Breast epithelium (tissue), 4 donors: ENCODE measurements at regions not wholly inside any gene's neighbourhood (a gene's known extent, or its start where the extent isn't known, plus 50 kb on each side); places are given as distances from the start of the nearest gene placed in this dataset.

Experiments
- DNase-seq, 2 donors: peaks; one replicate each; pipeline ENCODE4 v3.0.0-alpha.2; 2019; ENCODE audit warnings: low spot score in 2 of 2
- H3K27ac ChIP-seq, 2 donors: fragments of 200-600 bp; sonication (generic) in 1 of 2; one replicate each; pipeline ENCODE4 v1.5.1; 2016 to 2019; ENCODE audit warnings: mild to moderate bottlenecking in 1 of 2
- H3K27me3 ChIP-seq, 2 donors: fragments of 200-600 bp; sonication (generic) in 1 of 2; one replicate each; pipeline versions ENCODE4 v1.5.1 to v1.6.0; 2017 to 2019; ENCODE audit warnings: control low read depth in 1 of 2, mild to moderate bottlenecking in 1 of 2
- H3K36me3 ChIP-seq: fragments of 200-600 bp; one replicate; pipeline ENCODE4 v1.5.1; 2019
- H3K4me1 ChIP-seq, 2 donors: fragments of 200-600 bp; sonication (generic); one replicate each; pipeline ENCODE4 v1.5.1; 2016 to 2019; ENCODE audit warnings: control low read depth in 1 of 2
- H3K4me3 ChIP-seq, 3 donors: fragments of 200-600 bp; sonication (generic); 1 replicate in 2 of 3; 2 replicates in 1 of 3; pipeline ENCODE4 v1.5.1; 2016 to 2019; ENCODE audit warnings: mild to moderate bottlenecking in 3 of 3, moderate library complexity in 2 of 3
- H3K9me3 ChIP-seq, 2 donors: fragments of 200-600 bp; sonication (generic) in 1 of 2; one replicate each; pipeline ENCODE4 v1.5.1; 2016 to 2019; ENCODE audit warnings: control low read depth in 1 of 2
- CTCF ChIP-seq, 3 donors: fragments of 450-650 bp; IDR thresholded peaks; one replicate each; pipeline ENCODE4 v1.5.1; 2016 to 2017; ENCODE audit warnings: antibody characterized with exemption in 3 of 3, mild to moderate bottlenecking in 3 of 3, moderate library complexity in 3 of 3
- POLR2A ChIP-seq: fragments of 450-650 bp; IDR thresholded peaks from one replicate; pipeline ENCODE4 v1.6.1; 2016; ENCODE audit warnings: antibody characterized with exemption, mild to moderate bottlenecking, moderate library complexity
- POLR2AphosphoS5 ChIP-seq, 3 donors: sonication (generic); formaldehyde crosslinking; IDR thresholded peaks; one replicate each; pipeline ENCODE4 v1.6.1; 2017; ENCODE audit warnings: antibody characterized with exemption in 3 of 3
- intact Hi-C: fragments of 100-400 bp; cut with DNase I; formaldehyde crosslinking; loops from one replicate; pipeline ENCODE4 v1.15.1; 2023; ENCODE audit warnings: low total_unique reads

GRCh38 chr10:28871665-28872064 is 194.3 kb downstream of the BAMBI start:
- Histone ChIP-seq H3K27ac (no peak overlapping the region), H3K4me1 (no peaks in the 10 kb centered on the region), H3K36me3 (no peaks in the 10 kb centered on the region), H3K4me3 (no peak overlapping the region), H3K27me3 (no peaks in the 10 kb centered on the region), H3K9me3 (no peaks in the 10 kb centered on the region)
- intact Hi-C loops, result no loop called here
- no peak for DNase-seq
- TF ChIP-seq POLR2A (no peak), CTCF (IDR thresholded peaks at IDR 0.05) (no peak), POLR2AphosphoS5 (IDR thresholded peaks at IDR 0.05) (no peak)

GRCh38 chr10:28872587-28873165 is 195.4 kb downstream of the BAMBI start:
- intact Hi-C loops, result no loop called here
- Histone ChIP-seq H3K4me1 (no peaks in the 10 kb centered on the region), H3K27me3 (no peaks in the 10 kb centered on the region), H3K36me3 (no peaks in the 10 kb centered on the region), H3K9me3 (no peaks in the 10 kb centered on the region), H3K27ac (no peak overlapping the region), H3K4me3 (no peak overlapping the region)
- TF ChIP-seq POLR2A (no peak), CTCF (IDR thresholded peaks at IDR 0.05) (no peak), POLR2AphosphoS5 (IDR thresholded peaks at IDR 0.05) (no peak)
- DNase-seq, result no peak

GRCh38 chr10:28873540-28873939 is 196.2 kb downstream of the BAMBI start:
- Histone ChIP-seq H3K27ac (no peak overlapping the region), H3K4me1 (no peaks in the 10 kb centered on the region), H3K27me3 (no peaks in the 10 kb centered on the region), H3K4me3 (no peak overlapping the region), H3K36me3 (no peaks in the 10 kb centered on the region), H3K9me3 (no peaks in the 10 kb centered on the region)
- intact Hi-C loops, result no loop called here
- TF ChIP-seq POLR2AphosphoS5 (IDR thresholded peaks at IDR 0.05) (no peak), POLR2A (no peak), CTCF (IDR thresholded peaks at IDR 0.05) (no peak)
- DNase-seq, result no peak

GRCh38 chr10:28874210-28874609 is 196.9 kb downstream of the BAMBI start:
- no peaks in the 10 kb centered on the region for H3K27me3 ChIP-seq
- H3K36me3 ChIP-seq, result no peaks in the 10 kb centered on the region
- H3K4me1 ChIP-seq, result no peaks in the 10 kb centered on the region
- intact Hi-C loops, result no loop called here
- no peak for DNase-seq
- no peak for TF ChIP-seq POLR2A
- TF ChIP-seq POLR2AphosphoS5 (IDR thresholded peaks at IDR 0.05), result no peak
- no peak for TF ChIP-seq CTCF (IDR thresholded peaks at IDR 0.05)
- no peak overlapping the region for H3K27ac ChIP-seq
- H3K9me3 ChIP-seq, result no peaks in the 10 kb centered on the region
- no peak overlapping the region for H3K4me3 ChIP-seq

- no peaks in the 10 kb centered on the region for H3K27me3 ChIP-seq
- H3K27ac ChIP-seq, result no peak overlapping the region
- H3K9me3 ChIP-seq, result no peaks in the 10 kb centered on the region
- TF ChIP-seq POLR2AphosphoS5 (IDR thresholded peaks at IDR 0.05), result no peak
- TF ChIP-seq CTCF (IDR thresholded peaks at IDR 0.05), result no peak
- no peak for TF ChIP-seq POLR2A
- no peaks in the 10 kb centered on the region for H3K36me3 ChIP-seq
- no peak for DNase-seq
- no peak overlapping the region for H3K4me3 ChIP-seq
- H3K4me1 ChIP-seq, result no peaks in the 10 kb centered on the region
- intact Hi-C loops, result no loop called here
Measured at GRCh38 chr10:28875549-28876081, 198.3 kb downstream of the BAMBI start.
